ENCODE measurements at regions not wholly inside any gene's neighbourhood (a gene's known extent, or its start where the extent isn't known, plus 50 kb on each side); places are given as distances from the start of the nearest gene placed in this dataset.

GRCh38 chr15:62445244-62445643 is 280.2 kb upstream of the C2CD4B start:
- DNase-seq: no peak

- DNase-seq: no peak
Observed at GRCh38 chr15:62446984-62447383, 281.9 kb upstream of the C2CD4B start.

GRCh38 chr15:62447742-62448141 is 282.7 kb upstream of the C2CD4B start:
- no peak for DNase-seq

GRCh38 chr15:62449638-62450037 is 284.6 kb upstream of the C2CD4B start:
- no peak for DNase-seq

- DNase-seq: no peak
Observed at GRCh38 chr15:62450061-62450460, 285.0 kb upstream of the C2CD4B start.

- DNase-seq: no peak
Observed at GRCh38 chr15:62452026-62452425, 286.9 kb upstream of the C2CD4B start.

GRCh38 chr15:62452667-62453066 is 287.6 kb upstream of the C2CD4B start:
- no peak for DNase-seq

GRCh38 chr15:62453375-62453774 is 288.3 kb upstream of the C2CD4B start:
- peak; percentile 10 for DNase-seq

- DNase-seq: no peak
Observed at GRCh38 chr15:62453981-62454380, 288.9 kb upstream of the C2CD4B start.

- DNase-seq: no peak
Observed at GRCh38 chr15:62454567-62455172, 289.6 kb upstream of the C2CD4B start.

GRCh38 chr15:62455441-62455921 is 290.4 kb upstream of the C2CD4B start:
- DNase-seq: peak; percentile 60

GRCh38 chr15:62456011-62456920 is 291.2 kb upstream of the C2CD4B start:
- peak; percentile 69 for DNase-seq

- peak; percentile 33 for DNase-seq
Observed at GRCh38 chr15:62457100-62457499, 292.0 kb upstream of the C2CD4B start.

- DNase-seq: no peak
Observed at GRCh38 chr15:62459875-62460274, 294.8 kb upstream of the C2CD4B start.

GRCh38 chr15:62462268-62462667 is 297.2 kb upstream of the C2CD4B start:
- DNase-seq: no peak

GRCh38 chr15:62462721-62463120 is 297.6 kb upstream of the C2CD4B start:
- no peak for DNase-seq

GRCh38 chr15:62464705-62465104 is 299.6 kb upstream of the C2CD4B start:
- no peak for DNase-seq

GRCh38 chr15:62465173-62465572 is 300.1 kb upstream of the C2CD4B start:
- no peak for DNase-seq

- DNase-seq: peak; percentile 67
Observed at GRCh38 chr15:62469478-62469873, 304.4 kb upstream of the C2CD4B start.

GRCh38 chr15:62469874-62470688 is 305.0 kb upstream of the C2CD4B start:
- peak; percentile 53 for DNase-seq

GRCh38 chr15:62472616-62473299 is 307.7 kb upstream of the C2CD4B start:
- DNase-seq: no peak

- no peak for DNase-seq
Observed at GRCh38 chr15:62474021-62474770, 309.1 kb upstream of the C2CD4B start.

Measured in DMS79 treated with DMSO at 0.1 percent for 48 hours (cell line).